ENCODE measurements at regions not wholly inside any gene's neighbourhood (a gene's known extent, or its start where the extent isn't known, plus 50 kb on each side); places are given as distances from the start of the nearest gene placed in this dataset.

GRCh38 chr9:81455462-81456219, 233.7 kb downstream of the TLE1 start:
- TF ChIP-seq CTCF (IDR thresholded peaks at IDR 0.05) (no peak), POLR2AphosphoS5 (IDR thresholded peaks at IDR 0.05; ENCODE audit: insufficient read depth in 1 of 2, low read depth in 1 of 2) (no peak), POLR2A (IDR thresholded peaks at IDR 0.05) (no peak)

All from vagina (tissue), 2 donors.